ENCODE measurements at regions not wholly inside any gene's neighbourhood (a gene's known extent, or its start where the extent isn't known, plus 50 kb on each side); places are given as distances from the start of the nearest gene placed in this dataset.

DNA sequence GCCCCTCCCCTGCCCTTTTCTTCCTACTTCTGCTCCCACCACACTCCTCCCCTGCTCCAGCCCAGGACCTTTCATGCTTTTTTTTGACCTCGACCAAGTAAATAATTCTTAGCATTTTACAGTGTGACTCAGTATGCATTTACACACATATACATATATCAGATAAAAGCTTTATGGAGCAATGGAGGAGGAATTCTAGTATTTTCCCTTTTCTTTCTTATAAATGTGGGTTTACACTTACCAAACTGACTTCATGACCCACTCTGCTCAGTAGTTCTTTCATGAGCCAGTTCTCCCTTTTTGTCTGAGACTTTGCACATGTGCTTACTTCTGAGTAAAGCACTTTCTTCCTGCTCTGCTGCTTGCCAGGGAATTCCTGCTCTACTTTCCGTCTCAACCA, 111.8 kb upstream of the H2AZ1 start:
- WGBS, 2 experiments (ENCODE audit: insufficient coverage in 1 of 2, insufficient read length in 1 of 2), result 84 to 100% methylated on average over 1 to 2 of the region's 2 CpGs
- no peaks in the 10 kb centered on the region for H3K4me1 Mint-ChIP-seq
- Histone ChIP-seq H3K4me1 (ENCODE audit: control insufficient read depth, insufficient read depth, low read length) (no peaks in the 10 kb centered on the region), H3K9ac (ENCODE audit: extremely low read depth, low read length, poor library complexity, severe bottlenecking) (no peak overlapping the region), H3K27ac (ENCODE audit: low read depth, low read length) (no peak overlapping the region), H3K4me3 (ENCODE audit: low read length) (no peak overlapping the region), H3K36me3 (ENCODE audit: control insufficient read depth, insufficient read depth, low read length) (no peaks in the 10 kb centered on the region), H3K27me3 (ENCODE audit: control insufficient read depth, insufficient read depth, low read length, poor library complexity, severe bottlenecking) (no peaks in the 10 kb centered on the region), H3K9me3 (ENCODE audit: control insufficient read depth, low read length) (no peaks in the 10 kb centered on the region)
- no peaks in the 10 kb centered on the region for H3K27me3 Mint-ChIP-seq (ENCODE audit: insufficient read depth)
- no peak overlapping the region for H3K27ac Mint-ChIP-seq
- no peaks in the 10 kb centered on the region for H3K9me3 Mint-ChIP-seq
- TF ChIP-seq, protein P1, sequence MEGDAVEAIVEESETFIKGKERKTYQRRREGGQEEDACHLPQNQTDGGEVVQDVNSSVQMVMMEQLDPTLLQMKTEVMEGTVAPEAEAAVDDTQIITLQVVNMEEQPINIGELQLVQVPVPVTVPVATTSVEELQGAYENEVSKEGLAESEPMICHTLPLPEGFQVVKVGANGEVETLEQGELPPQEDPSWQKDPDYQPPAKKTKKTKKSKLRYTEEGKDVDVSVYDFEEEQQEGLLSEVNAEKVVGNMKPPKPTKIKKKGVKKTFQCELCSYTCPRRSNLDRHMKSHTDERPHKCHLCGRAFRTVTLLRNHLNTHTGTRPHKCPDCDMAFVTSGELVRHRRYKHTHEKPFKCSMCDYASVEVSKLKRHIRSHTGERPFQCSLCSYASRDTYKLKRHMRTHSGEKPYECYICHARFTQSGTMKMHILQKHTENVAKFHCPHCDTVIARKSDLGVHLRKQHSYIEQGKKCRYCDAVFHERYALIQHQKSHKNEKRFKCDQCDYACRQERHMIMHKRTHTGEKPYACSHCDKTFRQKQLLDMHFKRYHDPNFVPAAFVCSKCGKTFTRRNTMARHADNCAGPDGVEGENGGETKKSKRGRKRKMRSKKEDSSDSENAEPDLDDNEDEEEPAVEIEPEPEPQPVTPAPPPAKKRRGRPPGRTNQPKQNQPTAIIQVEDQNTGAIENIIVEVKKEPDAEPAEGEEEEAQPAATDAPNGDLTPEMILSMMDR (conservative IDR thresholded peaks at IDR 0.05), result no peak
- no peak for DNase-seq
- H3K4me3 Mint-ChIP-seq, result no peak overlapping the region
- no peaks in the 10 kb centered on the region for H3K36me3 Mint-ChIP-seq (ENCODE audit: low read depth)

DNA sequence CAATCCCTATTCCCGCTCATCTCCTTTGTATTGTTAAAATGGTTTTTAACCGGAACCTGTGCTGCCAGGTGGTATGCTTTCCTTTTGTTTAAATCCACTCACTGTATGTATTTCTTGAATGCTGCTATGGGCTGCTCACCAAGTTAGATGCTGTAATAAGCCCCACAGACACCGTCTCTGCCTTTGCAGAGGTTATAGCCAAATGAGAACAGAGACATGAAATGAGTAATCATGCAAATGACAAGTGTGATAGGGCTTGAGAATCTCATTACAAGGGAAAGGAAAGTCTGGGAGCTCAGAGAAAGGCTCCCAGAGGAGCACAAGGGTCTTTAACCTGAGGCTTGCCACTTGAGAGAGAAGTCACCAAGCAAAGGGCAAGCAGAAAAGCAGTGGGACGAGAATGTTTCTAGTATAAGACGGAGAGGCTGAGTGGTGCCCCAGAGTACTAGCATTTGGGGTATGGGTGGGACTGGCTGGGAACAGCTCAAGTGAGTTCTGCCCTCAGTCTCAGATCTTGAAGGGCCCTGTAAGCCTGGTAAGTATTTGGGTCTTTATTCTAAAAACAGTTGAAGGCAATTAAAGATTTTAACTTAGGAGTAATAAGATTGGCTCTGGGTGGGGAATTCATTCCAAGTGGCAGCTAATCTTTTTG, 110.8 kb upstream of the H2AZ1 start:
- Histone ChIP-seq H3K27me3 (ENCODE audit: control insufficient read depth, insufficient read depth, low read length, poor library complexity, severe bottlenecking) (no peaks in the 10 kb centered on the region), H3K4me3 (ENCODE audit: low read length) (no peak overlapping the region), H3K9me3 (ENCODE audit: control insufficient read depth, low read length) (no peaks in the 10 kb centered on the region), H3K9ac (ENCODE audit: extremely low read depth, low read length, poor library complexity, severe bottlenecking) (no peak overlapping the region), H3K4me1 (ENCODE audit: control insufficient read depth, insufficient read depth, low read length) (no peaks in the 10 kb centered on the region), H3K36me3 (ENCODE audit: control insufficient read depth, insufficient read depth, low read length) (no peaks in the 10 kb centered on the region), H3K27ac (ENCODE audit: low read depth, low read length) (no peak overlapping the region)
- no peaks in the 10 kb centered on the region for H3K27me3 Mint-ChIP-seq (ENCODE audit: insufficient read depth)
- H3K4me3 Mint-ChIP-seq, result no peak overlapping the region
- DNase-seq, result no peak
- no peaks in the 10 kb centered on the region for H3K9me3 Mint-ChIP-seq
- no peak overlapping the region for H3K27ac Mint-ChIP-seq
- TF ChIP-seq, protein P1 (conservative IDR thresholded peaks at IDR 0.05), result no peak
- H3K4me1 Mint-ChIP-seq, result no peaks in the 10 kb centered on the region
- no peaks in the 10 kb centered on the region for H3K36me3 Mint-ChIP-seq (ENCODE audit: low read depth)
- 83 to 90% methylated on average over 3 to 5 of the region's 5 CpGs for WGBS, 2 experiments (ENCODE audit: insufficient coverage in 1 of 2, insufficient read length in 1 of 2)

GRCh38 chr4:100059467-100059866, 109.4 kb upstream of the H2AZ1 start:
- H3K27me3 Mint-ChIP-seq (ENCODE audit: insufficient read depth), result no peaks in the 10 kb centered on the region
- no peaks in the 10 kb centered on the region for H3K9me3 Mint-ChIP-seq
- H3K4me3 Mint-ChIP-seq, result no peak overlapping the region
- 88 to 97% methylated on average over 6 to 8 of the region's 8 CpGs for WGBS, 2 experiments (ENCODE audit: insufficient coverage in 1 of 2, insufficient read length in 1 of 2)
- no peak overlapping the region for H3K9ac ChIP-seq (ENCODE audit: extremely low read depth, low read length, poor library complexity, severe bottlenecking)
- H3K27ac ChIP-seq (ENCODE audit: low read depth, low read length), result no peak overlapping the region
- H3K4me1 Mint-ChIP-seq, result no peaks in the 10 kb centered on the region
- H3K4me1 ChIP-seq (ENCODE audit: control insufficient read depth, insufficient read depth, low read length), result no peaks in the 10 kb centered on the region
- no peaks in the 10 kb centered on the region for H3K36me3 ChIP-seq (ENCODE audit: control insufficient read depth, insufficient read depth, low read length)
- no peak overlapping the region for H3K4me3 ChIP-seq (ENCODE audit: low read length)
- H3K9me3 ChIP-seq (ENCODE audit: control insufficient read depth, low read length), result no peaks in the 10 kb centered on the region
- no peaks in the 10 kb centered on the region for H3K27me3 ChIP-seq (ENCODE audit: control insufficient read depth, insufficient read depth, low read length, poor library complexity, severe bottlenecking)
- DNase-seq, result no peak
- TF ChIP-seq, protein P1 (conservative IDR thresholded peaks at IDR 0.05), result no peak
- H3K36me3 Mint-ChIP-seq (ENCODE audit: low read depth), result no peaks in the 10 kb centered on the region
- H3K27ac Mint-ChIP-seq, result no peak overlapping the region
